HepG2 (cell line): ENCODE measurements at regions not wholly inside any gene's neighbourhood (a gene's known extent, or its start where the extent isn't known, plus 50 kb on each side); places are given as distances from the start of the nearest gene placed in this dataset.

Experiments used
- EP300 ChIP-seq, 3 experiments: sonication (generic) in 1 of 3; formaldehyde crosslinking in 1 of 3; IDR thresholded peaks; 2 replicates each; pipeline versions ENCODE4 v1.5.1 to v1.6.1; 2011 to 2020; ENCODE audit warnings: low read depth in 2 of 3, low read length in 2 of 3, borderline replicate concordance in 1 of 3, improper control_type of control experiment in 1 of 3, mild to moderate bottlenecking in 1 of 3, missing genetic modification reagents in 1 of 3, moderate library complexity in 1 of 3
- TEAD2 ChIP-seq: sonication (generic); formaldehyde crosslinking; IDR thresholded peaks from 2 replicates; pipeline ENCODE4 v1.9.0; 2021; ENCODE audit warnings: missing genetic modification reagents
- ZFP37 ChIP-seq: sonication (generic); formaldehyde crosslinking; IDR thresholded peaks from 2 replicates; pipeline ENCODE4 v1.4.0; 2020; ENCODE audit warnings: missing genetic modification reagents, borderline replicate concordance
- ZNF235 ChIP-seq: sonication (generic); formaldehyde crosslinking; IDR thresholded peaks from 2 replicates; pipeline ENCODE4 v1.8.1; 2023; ENCODE audit warnings: mild to moderate bottlenecking, missing genetic modification reagents, borderline replicate concordance
- ZNF34 ChIP-seq: sonication (generic); formaldehyde crosslinking; IDR thresholded peaks from 2 replicates; pipeline ENCODE4 v1.4.0; 2020; ENCODE audit warnings: mild to moderate bottlenecking, missing genetic modification reagents, borderline replicate concordance

DNA sequence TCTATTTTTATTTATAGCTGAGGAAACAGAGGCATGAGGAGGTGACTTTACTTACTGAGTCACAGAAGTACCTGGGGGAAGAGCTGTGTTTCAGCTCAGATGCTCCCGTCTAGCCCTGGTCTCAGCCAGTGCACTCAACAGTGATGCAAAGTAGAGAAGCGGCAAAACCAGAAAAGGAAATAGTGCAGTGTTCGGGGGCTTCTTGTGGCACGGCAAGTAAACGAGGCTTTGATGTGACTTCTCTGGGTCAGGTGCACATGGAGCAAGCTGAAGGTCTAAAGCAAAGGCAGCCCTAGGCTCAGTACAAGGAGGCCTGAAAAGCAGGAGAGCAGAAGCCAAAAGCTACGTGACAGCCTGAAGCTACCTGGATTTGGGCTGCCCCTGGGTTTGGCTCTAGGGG, 526.7 kb upstream of the ADAMTS16 start:
- TF ChIP-seq ZNF235 (CRISPR knock-in tag) (no peak), TEAD2 (CRISPR knock-in tag) (no peak), ZNF34 (CRISPR knock-in tag) (no peak), EP300 (IDR thresholded peaks at IDR 0.05; ENCODE audit: low read depth in 2 of 2, low read length in 2 of 2) (no peak), EP300 (CRISPR knock-in tag; IDR thresholded peaks at IDR 0.05; ENCODE audit: borderline replicate concordance) (no peak), ZFP37 (CRISPR knock-in tag) (no peak)
